Erythroblast (primary cell): ENCODE measurements at regions not wholly inside any gene's neighbourhood (a gene's known extent, or its start where the extent isn't known, plus 50 kb on each side); places are given as distances from the start of the nearest gene placed in this dataset.

ENCODE experiments used
- GATA1 ChIP-seq: IDR thresholded peaks from 2 replicates; pipeline ENCODE4 v1.6.1; 2011; ENCODE audit warnings: low read depth, mild to moderate bottlenecking, control low read depth, low read length, moderate library complexity
- POLR2A ChIP-seq: IDR thresholded peaks from 2 replicates; pipeline ENCODE4 v1.6.1; 2011; ENCODE audit warnings: mild to moderate bottlenecking, low read length

GRCh38 chr2:147398301-147398700, 446.5 kb upstream of the ACVR2A start:
- no peak for TF ChIP-seq POLR2A
- no peak for TF ChIP-seq GATA1
